NCI-H460 (cell line): ENCODE measurements at regions not wholly inside any gene's neighbourhood (a gene's known extent, or its start where the extent isn't known, plus 50 kb on each side); places are given as distances from the start of the nearest gene placed in this dataset.

Source experiments
- DNase-seq: peaks from one replicate; pipeline ENCODE4 v3.0.0-alpha.2; 2016; ENCODE audit warnings: low read depth; ENCODE audit errors: extremely low read depth

GRCh38 chr2:11033114-11033513, 121.4 kb downstream of the KCNF1 start:
- no peak for DNase-seq

DNA sequence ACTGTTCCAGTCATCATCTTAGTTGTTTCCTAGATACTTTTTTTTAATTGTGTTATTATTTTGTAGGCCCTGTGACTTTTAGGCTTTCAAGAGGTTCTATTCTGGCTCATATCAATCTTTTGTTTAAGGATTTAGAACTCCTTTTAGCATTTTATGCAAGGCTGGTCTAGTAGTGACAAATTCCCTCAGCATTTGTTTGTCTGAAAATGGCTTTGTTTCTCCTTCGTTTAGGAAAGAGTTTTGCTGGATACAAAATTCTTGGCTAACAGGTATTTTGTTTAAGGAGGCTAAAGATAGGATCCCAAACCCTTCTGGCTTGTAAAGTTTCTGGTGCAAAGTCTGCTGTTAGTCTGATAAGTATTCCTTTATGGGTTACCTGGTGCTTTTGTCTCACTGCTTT, 116.6 kb upstream of the SLC66A3 start:
- DNase-seq: no peak

- no peak for DNase-seq
These were observed 114.3 kb upstream of the SLC66A3 start for GRCh38 chr2:11040992-11041391.

DNA sequence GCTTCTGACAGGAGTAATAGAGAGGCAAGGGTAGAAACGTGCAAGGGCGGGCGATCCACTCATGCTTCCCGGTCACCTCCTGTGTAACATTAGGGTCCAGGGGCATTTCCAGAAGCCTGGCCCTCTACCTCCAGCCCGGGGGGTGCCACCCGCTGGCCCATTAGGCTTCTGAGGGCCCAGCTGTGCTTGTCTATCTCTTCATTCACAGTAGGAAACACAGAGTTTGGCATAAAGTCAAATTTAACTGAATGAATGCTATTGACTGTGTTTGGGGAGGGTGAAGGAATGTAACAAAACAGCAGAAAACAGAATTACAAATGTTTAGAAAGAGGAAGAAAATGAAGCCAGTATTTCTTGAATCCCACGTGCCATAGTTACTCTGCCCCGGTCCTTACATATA, 112.4 kb upstream of the SLC66A3 start:
- no peak for DNase-seq

GRCh38 chr2:11043245-11043644, 112.0 kb upstream of the SLC66A3 start:
- DNase-seq: no peak

DNA sequence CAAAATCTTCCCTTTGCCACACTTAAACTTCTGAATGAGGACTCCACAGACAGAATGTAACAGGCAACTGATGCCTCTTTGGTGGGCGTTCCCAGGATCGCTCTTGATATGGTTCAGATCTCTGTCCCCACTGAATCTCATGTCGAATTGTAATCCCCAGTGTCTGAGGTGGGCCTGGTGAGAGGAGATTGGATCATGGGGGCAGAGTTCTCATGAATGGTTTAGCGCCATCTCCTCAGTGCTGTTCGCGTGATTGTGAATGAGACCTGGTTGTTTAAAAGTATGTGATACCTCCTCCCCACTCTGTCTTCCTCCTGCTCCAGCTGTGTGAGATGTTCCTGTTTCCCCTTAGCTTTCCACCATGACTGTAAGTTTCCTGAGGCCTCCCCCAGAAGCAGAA, 111.1 kb upstream of the SLC66A3 start:
- no peak for DNase-seq

DNA sequence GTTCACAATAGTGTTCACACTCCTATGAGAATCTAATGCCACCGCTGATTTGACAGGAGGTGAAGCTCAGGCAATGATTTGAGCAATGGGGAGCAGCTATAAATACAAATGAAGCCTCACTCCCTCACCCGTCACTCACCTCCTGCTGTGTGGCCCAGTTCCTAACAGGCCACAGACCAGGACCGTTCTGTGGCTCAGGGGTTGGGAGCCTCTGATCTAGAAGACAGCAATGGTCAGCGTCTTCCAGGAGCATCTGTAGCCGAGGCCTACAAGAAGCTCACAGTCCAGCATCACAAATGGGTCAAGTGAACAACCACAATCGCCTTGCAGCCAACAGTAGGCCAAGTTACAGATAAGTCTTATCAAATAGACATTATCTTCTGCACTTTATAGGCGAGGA, 110.0 kb upstream of the SLC66A3 start:
- no peak for DNase-seq

DNA sequence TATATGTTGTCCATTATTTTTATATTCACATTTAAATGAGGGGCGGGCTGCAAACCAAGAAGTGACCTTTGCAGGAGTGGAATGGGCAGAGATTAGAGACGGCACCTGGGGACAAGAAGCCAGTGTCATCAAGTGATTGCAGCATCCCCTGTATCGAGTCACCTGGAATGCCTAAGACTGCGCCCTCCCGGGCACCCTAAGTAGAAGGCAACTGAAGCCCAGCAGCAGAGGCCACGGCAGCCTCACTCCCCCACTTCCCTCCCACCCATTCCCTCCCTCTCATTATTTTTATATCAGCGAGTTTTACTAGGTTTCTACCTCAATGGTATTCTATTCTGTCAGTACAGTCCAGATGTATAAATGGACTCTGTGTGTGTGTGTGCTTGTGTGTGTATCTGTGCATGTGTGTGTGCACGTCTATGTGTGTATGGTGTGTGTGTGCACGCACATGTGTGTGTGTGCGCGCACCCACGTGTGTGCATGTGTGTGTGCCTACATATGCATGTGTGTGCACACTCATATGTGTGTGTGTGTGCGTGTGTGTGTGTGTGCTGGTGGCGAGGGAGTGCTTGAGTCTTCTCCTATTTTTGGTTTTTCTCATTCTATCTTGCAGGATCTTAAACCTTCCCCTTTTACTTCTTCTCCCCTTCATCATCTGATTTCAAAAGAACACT, 106.8 kb upstream of the SLC66A3 start:
- DNase-seq: no peak

- no peak for DNase-seq
These were observed 104.7 kb upstream of the SLC66A3 start for GRCh38 chr2:11050565-11050964.

- no peak for DNase-seq
These were observed 104.0 kb upstream of the SLC66A3 start for GRCh38 chr2:11051280-11051679.

DNA sequence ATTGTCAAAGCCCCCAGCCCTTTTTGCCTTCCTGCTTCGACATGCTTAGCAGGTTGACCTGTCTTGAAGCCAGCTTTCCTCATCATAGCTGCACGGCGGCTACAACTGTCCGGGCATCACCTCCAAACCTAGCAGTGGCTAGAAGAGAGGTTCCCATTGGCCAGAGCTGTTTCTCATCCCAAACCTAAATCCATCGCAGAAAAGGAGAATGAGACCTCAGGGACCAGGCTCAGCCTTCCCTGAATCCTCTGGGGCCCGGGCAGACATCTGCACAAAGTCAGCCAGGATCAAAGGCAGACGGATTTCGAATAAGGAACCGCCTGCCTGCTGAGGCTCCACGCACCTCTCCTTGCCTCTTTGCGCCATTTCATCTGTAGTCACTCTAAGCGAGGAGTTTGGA, 101.7 kb upstream of the SLC66A3 start:
- no peak for DNase-seq

DNA sequence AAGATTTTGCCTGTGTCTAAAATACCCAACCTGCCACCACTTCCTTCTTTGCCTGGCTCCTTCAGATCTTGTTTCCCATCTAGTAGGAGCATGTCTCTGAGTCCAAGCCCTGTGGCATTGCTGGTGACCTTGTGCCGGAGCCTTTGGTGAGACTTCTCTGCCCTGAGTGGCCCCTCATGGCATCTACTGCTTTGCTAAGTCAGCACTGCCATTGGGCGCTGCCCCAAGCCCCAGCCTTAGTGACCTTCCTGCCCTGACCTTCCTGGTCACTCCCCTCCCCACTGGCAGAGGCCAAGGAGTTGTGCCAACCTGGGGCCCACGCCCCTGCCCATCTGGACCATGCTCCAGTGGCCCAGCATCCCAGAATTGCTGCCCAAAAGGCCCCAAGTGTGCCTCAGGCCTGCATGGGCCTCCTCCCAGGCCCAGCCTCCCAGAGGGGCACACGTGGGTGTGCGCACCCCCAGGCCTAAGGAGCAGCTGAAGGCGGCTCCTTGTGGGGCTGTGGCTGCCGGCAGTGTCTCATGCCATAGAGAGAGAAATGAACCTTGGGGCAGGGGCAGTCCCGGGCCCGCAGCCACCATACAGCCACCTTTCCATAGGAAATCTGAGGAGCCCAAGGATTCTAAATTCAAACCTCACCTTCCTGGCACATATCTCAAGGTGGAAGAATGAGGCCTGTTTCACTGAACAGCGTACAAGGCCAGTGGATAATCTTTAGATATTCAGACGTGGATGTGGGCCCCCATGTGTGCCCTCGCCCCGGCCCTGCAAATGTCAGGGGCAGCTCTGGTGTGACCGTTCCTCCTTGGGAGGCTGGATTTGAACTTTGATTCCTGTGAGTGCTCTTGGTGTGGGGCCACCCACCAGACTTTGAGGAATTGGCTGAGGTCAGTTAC, 100.2 kb upstream of the SLC66A3 start:
- no peak for DNase-seq

GRCh38 chr2:11055679-11056215, 99.5 kb upstream of the SLC66A3 start:
- DNase-seq: no peak

DNA sequence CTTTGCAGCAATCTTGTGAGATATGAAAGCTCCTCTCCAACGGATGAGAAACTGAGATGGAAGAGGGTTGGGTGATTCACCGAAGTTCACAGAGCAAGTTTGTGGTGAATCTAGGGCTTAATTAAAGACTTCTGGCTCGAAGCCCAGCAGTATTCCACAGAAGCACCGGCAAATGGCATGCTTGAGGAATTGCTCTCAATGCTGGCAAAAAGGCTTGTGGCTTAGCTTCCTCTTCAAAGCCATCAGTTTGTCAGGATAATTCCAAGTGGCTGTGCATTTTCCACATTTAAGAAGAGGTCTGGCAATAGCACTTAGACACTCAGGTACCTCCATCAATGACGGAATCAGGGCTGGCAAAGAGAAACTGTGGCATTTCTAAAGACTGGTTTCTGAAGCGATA, 98.7 kb upstream of the SLC66A3 start:
- no peak for DNase-seq

GRCh38 chr2:11057031-11057430, 98.2 kb upstream of the SLC66A3 start:
- no peak for DNase-seq

DNA sequence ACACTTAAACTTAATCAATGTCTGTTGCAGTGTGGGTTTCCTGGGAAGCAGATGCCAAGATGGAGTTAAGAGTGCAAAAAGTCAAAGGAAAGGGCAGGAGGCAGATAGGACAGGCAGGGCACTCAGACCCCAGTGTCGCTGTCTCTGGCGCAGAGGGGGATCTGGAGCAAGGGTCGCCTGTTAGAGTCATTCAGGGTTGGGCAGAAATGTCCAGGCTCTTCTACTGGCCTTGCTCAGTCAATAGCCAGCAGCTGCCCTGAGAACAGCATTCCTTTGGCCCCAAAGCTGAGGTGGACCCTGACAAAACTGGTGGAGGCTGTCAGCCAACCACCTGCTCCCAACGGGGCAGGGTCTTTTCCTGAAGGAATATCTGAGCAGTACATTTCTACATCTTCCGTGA, 97.1 kb upstream of the SLC66A3 start:
- DNase-seq: no peak

DNA sequence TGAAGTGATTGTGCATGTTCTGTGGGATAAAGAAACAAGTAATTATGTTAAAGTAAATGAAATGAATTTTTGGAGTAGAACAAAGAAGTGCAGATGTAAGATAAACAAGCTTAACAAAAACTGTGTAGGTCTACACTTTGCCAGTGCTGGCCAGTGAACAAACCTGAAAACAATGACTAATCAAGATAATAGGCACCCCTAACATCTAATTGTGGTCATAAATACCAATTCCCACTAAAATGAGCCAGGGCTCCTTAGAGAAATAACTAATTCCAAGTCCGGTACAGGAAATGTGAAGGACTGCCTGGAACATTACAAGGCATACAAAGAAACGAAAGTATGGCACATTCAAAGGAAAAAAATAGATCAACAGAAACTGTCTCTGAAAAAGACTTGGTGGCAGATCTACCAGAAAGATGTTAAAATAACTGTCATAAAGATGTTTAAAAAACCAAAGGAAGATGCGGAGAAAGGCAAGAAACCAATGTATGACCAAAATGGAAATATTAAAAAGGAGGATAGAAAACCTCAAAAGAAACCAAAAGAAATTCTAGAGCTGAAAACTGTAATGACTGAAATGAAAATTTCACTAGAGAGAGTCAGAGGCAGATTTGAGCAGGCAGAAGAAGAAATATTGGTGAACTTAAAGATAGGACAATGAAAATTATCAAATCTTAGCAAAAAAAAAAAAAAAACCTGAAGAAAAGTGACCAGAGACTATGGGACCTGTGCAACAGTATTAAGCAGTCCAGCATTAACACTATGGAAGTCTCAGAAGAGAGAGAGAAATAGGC, 94.7 kb upstream of the SLC66A3 start:
- no peak for DNase-seq

DNA sequence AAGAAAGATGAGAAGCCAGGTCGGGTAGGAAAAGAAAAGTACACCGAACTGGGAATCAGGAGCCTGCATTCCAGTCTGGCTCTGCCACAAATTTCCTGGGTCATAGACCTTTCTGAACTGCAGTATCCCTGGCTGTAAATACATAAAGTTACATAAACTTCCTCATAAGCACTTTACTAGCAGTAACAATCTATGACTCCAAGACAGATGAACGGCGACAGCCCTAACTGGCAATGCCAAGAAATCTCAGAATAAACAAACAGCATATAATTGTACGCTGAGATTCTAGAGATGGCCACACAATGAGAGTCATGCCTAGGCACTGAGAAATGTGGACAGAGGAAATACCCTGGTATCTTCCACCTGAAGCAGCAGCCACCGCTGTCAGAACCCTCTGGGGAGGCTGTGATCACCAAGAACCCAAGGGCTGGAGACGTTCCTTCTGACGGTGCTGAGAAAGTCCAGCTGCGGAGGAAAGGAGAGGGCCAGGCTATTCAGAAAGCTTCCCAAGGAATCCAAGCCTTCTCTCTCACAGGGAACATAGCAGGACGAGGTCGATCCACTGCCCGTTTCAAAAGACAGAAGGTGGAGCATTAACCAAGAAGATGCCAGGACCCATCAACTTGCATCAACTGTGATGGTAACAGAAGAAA, 89.3 kb upstream of the SLC66A3 start:
- no peak for DNase-seq

GRCh38 chr2:11067221-11068078, 87.8 kb upstream of the SLC66A3 start:
- no peak for DNase-seq
